GM23248 (cell line): ENCODE measurements at regions not wholly inside any gene's neighbourhood (a gene's known extent, or its start where the extent isn't known, plus 50 kb on each side); places are given as distances from the start of the nearest gene placed in this dataset.

Experiments used
- EZH2 ChIP-seq: fragments of 200-600 bp; sonication (generic); IDR thresholded peaks from 2 replicates; pipeline ENCODE4 v1.6.1; 2018; ENCODE audit warnings: antibody characterized with exemption, mild to moderate bottlenecking; ENCODE audit not compliant: insufficient read depth, poor library complexity, severe bottlenecking
- EZH2phosphoT487 ChIP-seq: fragments of 200-600 bp; sonication (generic); IDR thresholded peaks from 2 replicates; pipeline ENCODE4 v1.6.1; 2018; ENCODE audit warnings: antibody characterized with exemption, moderate library complexity, mild to moderate bottlenecking, low read depth; ENCODE audit not compliant: insufficient read depth

GRCh38 chr17:71682174-71682494 is 438.7 kb upstream of the SOX9 start:
- TF ChIP-seq EZH2 (no peak), EZH2phosphoT487 (no peak)
